Thyroid gland (tissue), 4 donors: ENCODE measurements at regions not wholly inside any gene's neighbourhood (a gene's known extent, or its start where the extent isn't known, plus 50 kb on each side); places are given as distances from the start of the nearest gene placed in this dataset.

Source experiments
- POLR2A ChIP-seq, 2 donors: fragments of 450-650 bp; IDR thresholded peaks; one replicate each; pipeline ENCODE4 v1.6.1; 2017; ENCODE audit warnings: antibody characterized with exemption in 2 of 2, mild to moderate bottlenecking in 2 of 2, moderate library complexity in 1 of 2
- TF ChIP-seq, protein P1 (sequence below), 6 experiments: fragments of 200-600 bp in 3 of 6; fragments of 450-650 bp in 3 of 6; sonication (generic) in 3 of 6; IDR thresholded peaks; one replicate each; pipeline ENCODE4 v1.5.1; 2016 to 2019; ENCODE audit warnings: antibody characterized with exemption in 6 of 6, mild to moderate bottlenecking in 2 of 6, inconsistent platforms in 1 of 6, moderate library complexity in 1 of 6

GRCh38 chrX:35392232-35392631 is 405.9 kb upstream of the MAGEB16 start:
- no peak for TF ChIP-seq POLR2A (IDR thresholded peaks at IDR 0.05)
- TF ChIP-seq, protein P1, sequence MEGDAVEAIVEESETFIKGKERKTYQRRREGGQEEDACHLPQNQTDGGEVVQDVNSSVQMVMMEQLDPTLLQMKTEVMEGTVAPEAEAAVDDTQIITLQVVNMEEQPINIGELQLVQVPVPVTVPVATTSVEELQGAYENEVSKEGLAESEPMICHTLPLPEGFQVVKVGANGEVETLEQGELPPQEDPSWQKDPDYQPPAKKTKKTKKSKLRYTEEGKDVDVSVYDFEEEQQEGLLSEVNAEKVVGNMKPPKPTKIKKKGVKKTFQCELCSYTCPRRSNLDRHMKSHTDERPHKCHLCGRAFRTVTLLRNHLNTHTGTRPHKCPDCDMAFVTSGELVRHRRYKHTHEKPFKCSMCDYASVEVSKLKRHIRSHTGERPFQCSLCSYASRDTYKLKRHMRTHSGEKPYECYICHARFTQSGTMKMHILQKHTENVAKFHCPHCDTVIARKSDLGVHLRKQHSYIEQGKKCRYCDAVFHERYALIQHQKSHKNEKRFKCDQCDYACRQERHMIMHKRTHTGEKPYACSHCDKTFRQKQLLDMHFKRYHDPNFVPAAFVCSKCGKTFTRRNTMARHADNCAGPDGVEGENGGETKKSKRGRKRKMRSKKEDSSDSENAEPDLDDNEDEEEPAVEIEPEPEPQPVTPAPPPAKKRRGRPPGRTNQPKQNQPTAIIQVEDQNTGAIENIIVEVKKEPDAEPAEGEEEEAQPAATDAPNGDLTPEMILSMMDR (IDR thresholded peaks at IDR 0.05): no peak
